HEK293T (cell line): ENCODE measurements at regions not wholly inside any gene's neighbourhood (a gene's known extent, or its start where the extent isn't known, plus 50 kb on each side); places are given as distances from the start of the nearest gene placed in this dataset.

ENCODE experiments used
- BHLHE40 ChIP-seq: fragments of 450-650 bp; IDR thresholded peaks from 2 replicates; pipeline ENCODE4 v1.6.1; 2016; ENCODE audit warnings: mild to moderate bottlenecking, moderate library complexity, borderline replicate concordance
- ELF4 ChIP-seq: fragments of 450-650 bp; IDR thresholded peaks from 2 replicates; pipeline ENCODE4 v1.6.1; 2017; ENCODE audit warnings: antibody characterized with exemption

GRCh38 chr1:23625459-23625858 lies 66.1 kb upstream of the RPL11 start:
- TF ChIP-seq ELF4, result no peak
- no peak for TF ChIP-seq BHLHE40
